ENCODE measurements at regions not wholly inside any gene's neighbourhood (a gene's known extent, or its start where the extent isn't known, plus 50 kb on each side); places are given as distances from the start of the nearest gene placed in this dataset.

DNA sequence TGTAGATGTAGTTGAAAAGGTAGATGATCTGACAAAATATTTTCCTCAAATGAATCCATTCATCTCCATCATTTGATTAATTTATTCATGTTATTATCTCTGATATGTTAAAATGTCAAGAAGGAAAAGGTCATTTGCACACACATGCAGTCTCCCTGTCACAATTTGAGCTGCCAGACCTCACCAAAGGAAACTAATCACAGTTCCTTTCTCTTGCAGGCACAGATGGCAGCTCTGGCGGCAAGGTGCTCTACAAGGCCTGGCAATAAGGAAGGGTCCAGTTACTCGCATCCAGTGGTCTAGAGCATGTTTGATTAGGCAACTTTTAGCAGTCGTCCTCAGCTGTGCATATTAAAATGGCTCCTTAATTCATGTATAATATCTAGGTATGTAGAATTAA, 120.1 kb downstream of the FEM1C start:
- TF ChIP-seq, protein P1, sequence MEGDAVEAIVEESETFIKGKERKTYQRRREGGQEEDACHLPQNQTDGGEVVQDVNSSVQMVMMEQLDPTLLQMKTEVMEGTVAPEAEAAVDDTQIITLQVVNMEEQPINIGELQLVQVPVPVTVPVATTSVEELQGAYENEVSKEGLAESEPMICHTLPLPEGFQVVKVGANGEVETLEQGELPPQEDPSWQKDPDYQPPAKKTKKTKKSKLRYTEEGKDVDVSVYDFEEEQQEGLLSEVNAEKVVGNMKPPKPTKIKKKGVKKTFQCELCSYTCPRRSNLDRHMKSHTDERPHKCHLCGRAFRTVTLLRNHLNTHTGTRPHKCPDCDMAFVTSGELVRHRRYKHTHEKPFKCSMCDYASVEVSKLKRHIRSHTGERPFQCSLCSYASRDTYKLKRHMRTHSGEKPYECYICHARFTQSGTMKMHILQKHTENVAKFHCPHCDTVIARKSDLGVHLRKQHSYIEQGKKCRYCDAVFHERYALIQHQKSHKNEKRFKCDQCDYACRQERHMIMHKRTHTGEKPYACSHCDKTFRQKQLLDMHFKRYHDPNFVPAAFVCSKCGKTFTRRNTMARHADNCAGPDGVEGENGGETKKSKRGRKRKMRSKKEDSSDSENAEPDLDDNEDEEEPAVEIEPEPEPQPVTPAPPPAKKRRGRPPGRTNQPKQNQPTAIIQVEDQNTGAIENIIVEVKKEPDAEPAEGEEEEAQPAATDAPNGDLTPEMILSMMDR (IDR thresholded peaks at IDR 0.05; ENCODE audit: low read length): no peak
- TF ChIP-seq EZH2 (IDR thresholded peaks at IDR 0.05; ENCODE audit: borderline replicate concordance, low read length): no peak

Measured in OCI-LY1 (cell line).